HEK293T (cell line): ENCODE measurements at regions not wholly inside any gene's neighbourhood (a gene's known extent, or its start where the extent isn't known, plus 50 kb on each side); places are given as distances from the start of the nearest gene placed in this dataset.

Experiments
- CTCF ChIA-PET: fragments of 350-600 bp; formaldehyde crosslinking; extraction: SDS; loops from one replicate; lab custom pipeline; 2021; ENCODE audit warnings: antibody characterized with exemption, inconsistent platforms; lab: Yijun Ruan, JAX
- POLR2A ChIA-PET: fragments of 350-600 bp; formaldehyde crosslinking; extraction: SDS; loops from one replicate; lab custom pipeline; 2020; ENCODE audit warnings: antibody characterized with exemption, inconsistent platforms; lab: Yijun Ruan, JAX
- DNase-seq: peaks from one replicate; pipeline ENCODE4 v3.0.0; 2012; ENCODE audit warnings: mixed read lengths; ENCODE audit errors: extremely low spot score
- ARNT ChIP-seq: fragments of 450-650 bp; IDR thresholded peaks from 2 replicates; pipeline ENCODE4 v1.6.1; 2017; ENCODE audit warnings: mild to moderate bottlenecking
- BHLHE40 ChIP-seq: fragments of 450-650 bp; IDR thresholded peaks from 2 replicates; pipeline ENCODE4 v1.6.1; 2016; ENCODE audit warnings: mild to moderate bottlenecking, moderate library complexity, borderline replicate concordance
- CTBP1 ChIP-seq: fragments of 450-650 bp; IDR thresholded peaks from 2 replicates; pipeline ENCODE4 v1.6.1; 2016; ENCODE audit warnings: borderline replicate concordance
- ELF4 ChIP-seq: fragments of 450-650 bp; IDR thresholded peaks from 2 replicates; pipeline ENCODE4 v1.6.1; 2017; ENCODE audit warnings: antibody characterized with exemption
- FOXA1 ChIP-seq: fragments of 450-650 bp; IDR thresholded peaks from 2 replicates; pipeline ENCODE4 v1.6.1; 2016; ENCODE audit warnings: mild to moderate bottlenecking
- FOXK2 ChIP-seq: fragments of 450-650 bp; IDR thresholded peaks from 2 replicates; pipeline ENCODE4 v1.6.1; 2016; ENCODE audit warnings: mild to moderate bottlenecking
- FOXM1 ChIP-seq: fragments of 450-650 bp; IDR thresholded peaks from 2 replicates; pipeline ENCODE4 v1.6.1; 2017; ENCODE audit warnings: mild to moderate bottlenecking, borderline replicate concordance
- HDGF ChIP-seq: fragments of 450-650 bp; IDR thresholded peaks from 2 replicates; pipeline ENCODE4 v1.6.1; 2017; ENCODE audit warnings: antibody characterized with exemption, borderline replicate concordance
- L3MBTL2 ChIP-seq: fragments of 450-650 bp; conservative IDR thresholded peaks from 2 replicates; pipeline ENCODE4 v1.6.1; 2016; ENCODE audit warnings: mild to moderate bottlenecking
- LEF1 ChIP-seq: fragments of 450-650 bp; IDR thresholded peaks from 2 replicates; pipeline ENCODE4 v1.6.1; 2017; ENCODE audit warnings: mild to moderate bottlenecking, borderline replicate concordance
- NFRKB ChIP-seq: fragments of 450-650 bp; IDR thresholded peaks from 2 replicates; pipeline ENCODE4 v1.6.1; 2016; ENCODE audit warnings: mild to moderate bottlenecking, moderate library complexity
- SP1 ChIP-seq: fragments of 450-650 bp; IDR thresholded peaks from 2 replicates; pipeline ENCODE4 v1.6.1; 2017
- SUZ12 ChIP-seq: fragments of 450-650 bp; IDR thresholded peaks from 2 replicates; pipeline ENCODE4 v1.6.1; 2016; ENCODE audit warnings: mild to moderate bottlenecking
- TARDBP ChIP-seq: fragments of 450-650 bp; IDR thresholded peaks from 2 replicates; pipeline ENCODE4 v1.6.1; 2016
- ZNF384 ChIP-seq: fragments of 450-650 bp; IDR thresholded peaks from 2 replicates; pipeline ENCODE4 v1.6.1; 2016
- TF ChIP-seq, protein P1 (sequence below): fragments of 450-650 bp; IDR thresholded peaks from 2 replicates; pipeline ENCODE4 v1.6.1; 2016

- no peak for DNase-seq
- CTCF ChIA-PET: no interaction called here
These were observed 372.0 kb downstream of the ETS1 start for GRCh38 chr11:128215238-128215882.

GRCh38 chr11:128214263-128214662 is 373.1 kb downstream of the ETS1 start:
- no peak for DNase-seq
- CTCF ChIA-PET: no interaction called here
- POLR2A ChIA-PET: no interaction called here
- TF ChIP-seq, protein P1, sequence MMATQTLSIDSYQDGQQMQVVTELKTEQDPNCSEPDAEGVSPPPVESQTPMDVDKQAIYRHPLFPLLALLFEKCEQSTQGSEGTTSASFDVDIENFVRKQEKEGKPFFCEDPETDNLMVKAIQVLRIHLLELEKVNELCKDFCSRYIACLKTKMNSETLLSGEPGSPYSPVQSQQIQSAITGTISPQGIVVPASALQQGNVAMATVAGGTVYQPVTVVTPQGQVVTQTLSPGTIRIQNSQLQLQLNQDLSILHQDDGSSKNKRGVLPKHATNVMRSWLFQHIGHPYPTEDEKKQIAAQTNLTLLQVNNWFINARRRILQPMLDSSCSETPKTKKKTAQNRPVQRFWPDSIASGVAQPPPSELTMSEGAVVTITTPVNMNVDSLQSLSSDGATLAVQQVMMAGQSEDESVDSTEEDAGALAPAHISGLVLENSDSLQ: no peak
- TF ChIP-seq ARNT (no peak), SP1 (no peak), CTBP1 (no peak), FOXM1 (no peak)

More at GRCh38 chr11:128215238-128215882, 372.0 kb downstream of the ETS1 start:
- POLR2A ChIA-PET: no interaction called here
- no peak for TF ChIP-seq BHLHE40
- no peak for TF ChIP-seq CTBP1
- no peak for TF ChIP-seq FOXM1

- POLR2A ChIA-PET: no interaction called here
- no peak for TF ChIP-seq LEF1
- TF ChIP-seq, protein P1: no peak
- TF ChIP-seq FOXA1: no peak
- TF ChIP-seq NFRKB: no peak
- CTCF ChIA-PET: no interaction called here
- no peak for DNase-seq
These were observed 373.9 kb downstream of the ETS1 start for GRCh38 chr11:128213461-128213860.

- no peak for TF ChIP-seq L3MBTL2
- TF ChIP-seq ZNF384: no peak
- no peak for TF ChIP-seq HDGF
- TF ChIP-seq ARNT: no peak
- TF ChIP-seq TARDBP: no peak
- no peak for TF ChIP-seq FOXK2
- no peak for TF ChIP-seq SUZ12
- no peak for TF ChIP-seq BHLHE40
- no peak for DNase-seq
- ChIA-PET POLR2A (no interaction called here), CTCF (interaction anchor here (0.7 to 0.9 kb wide), 2 partner anchors 10 to 40 kb away, joined by 3 read pairs; no protein-coding TSS in a partner anchor)
These were observed 375.0 kb downstream of the ETS1 start for GRCh38 chr11:128212324-128212723.

- DNase-seq: no peak
- CTCF ChIA-PET: no interaction called here
- POLR2A ChIA-PET: no interaction called here
- TF ChIP-seq TARDBP (no peak), LEF1 (no peak), NFRKB (no peak), ELF4 (no peak), BHLHE40 (no peak), ARNT (no peak), CTBP1 (no peak), FOXK2 (no peak), HDGF (no peak), FOXA1 (no peak), ZNF384 (no peak), SUZ12 (no peak), L3MBTL2 (no peak), SP1 (no peak), FOXM1 (no peak)
- TF ChIP-seq, protein P1: no peak
These were observed 377.0 kb downstream of the ETS1 start for GRCh38 chr11:128210148-128210940.

- ChIA-PET POLR2A (no interaction called here), CTCF (no interaction called here)
These were observed 378.3 kb downstream of the ETS1 start for GRCh38 chr11:128209138-128209435.

More at GRCh38 chr11:128209138-128209435, 378.3 kb downstream of the ETS1 start:
- no peak for DNase-seq
- TF ChIP-seq LEF1: no peak
- no peak for TF ChIP-seq FOXK2
- TF ChIP-seq FOXM1: no peak
- no peak for TF ChIP-seq BHLHE40
- no peak for TF ChIP-seq ARNT
- TF ChIP-seq CTBP1: no peak
- TF ChIP-seq, protein P1: no peak
- no peak for TF ChIP-seq SUZ12
- no peak for TF ChIP-seq SP1
- TF ChIP-seq L3MBTL2: no peak
